ENCODE measurements at regions not wholly inside any gene's neighbourhood (a gene's known extent, or its start where the extent isn't known, plus 50 kb on each side); places are given as distances from the start of the nearest gene placed in this dataset.

GRCh38 chr2:150917961-150918713, 343.5 kb downstream of the RBM43 start:
- Histone ChIP-seq H3K79me2 (ENCODE audit: low read length) (no peaks in the 10 kb centered on the region), H3K9ac (ENCODE audit: low read length) (no peak overlapping the region), H3K27me3 (ENCODE audit: low read length) (no peaks in the 10 kb centered on the region), H3K4me1 (ENCODE audit: insufficient read depth, low read length) (peaks cover 12% of the 10 kb centered on the region), H3K4me2 (ENCODE audit: low read length) (no peak overlapping the region), H3K36me3 (ENCODE audit: low read depth, low read length) (no peaks in the 10 kb centered on the region), H3K9me2 (replicated peaks; ENCODE audit: low read length) (no peaks in the 10 kb centered on the region), H3K4me3 (ENCODE audit: low read length) (no peak overlapping the region), H4K20me1 (ENCODE audit: low read length) (no peaks in the 10 kb centered on the region), H3F3A (ENCODE audit: low read length, unreplicated experiment) (no peaks in the 10 kb centered on the region), H3K9me3 (ENCODE audit: low read length) (no peaks in the 10 kb centered on the region), H3K27ac (ENCODE audit: low read length) (no peak overlapping the region), H2AFZ (ENCODE audit: low read length) (no peak overlapping the region)
- TF ChIP-seq EZH2 (IDR thresholded peaks at IDR 0.05; ENCODE audit: low read length, unreplicated experiment) = no peak
- TF ChIP-seq CTCF (conservative IDR thresholded peaks at IDR 0.05; ENCODE audit: low read depth, low read length) = no peak
- no peak for TF ChIP-seq EZH2phosphoT487 (IDR thresholded peaks at IDR 0.05; ENCODE audit: borderline replicate concordance, low read length)
- intact Hi-C loops (cut with micrococcal nuclease) = no loop called here
- no TSS peak for BruUV-seq (replicated peaks)
- DNase-seq = no peak
- ChIA-PET CTCF (no interaction called here), POLR2A (ENCODE audit: unreplicated experiment) (no interaction called here)
- ATAC-seq = no peak

- no peak overlapping the region for H3K9ac ChIP-seq (ENCODE audit: low read length)
- H3K4me3 ChIP-seq (ENCODE audit: low read length) = peak overlapping the region; percentile 28; the same call in 1 of the 2 replicates
- CTCF ChIA-PET = no interaction called here
- TF ChIP-seq CTCF (conservative IDR thresholded peaks at IDR 0.05; ENCODE audit: low read depth, low read length) = no peak
- H3F3A ChIP-seq (ENCODE audit: low read length, unreplicated experiment) = no peaks in the 10 kb centered on the region
- BruUV-seq (replicated peaks) = no TSS peak
- POLR2A ChIA-PET (ENCODE audit: unreplicated experiment) = no interaction called here
- no peaks in the 10 kb centered on the region for H3K27me3 ChIP-seq (ENCODE audit: low read length)
- H3K36me3 ChIP-seq (ENCODE audit: low read depth, low read length) = no peaks in the 10 kb centered on the region
- H3K9me3 ChIP-seq (ENCODE audit: low read length) = no peaks in the 10 kb centered on the region
- H3K4me1 ChIP-seq (ENCODE audit: insufficient read depth, low read length) = peaks cover 12% of the 10 kb centered on the region
- no peaks in the 10 kb centered on the region for H3K9me2 ChIP-seq (replicated peaks; ENCODE audit: low read length)
- DNase-seq (peak; percentile 87), ATAC-seq (peak; percentile 97)
- intact Hi-C loops (cut with micrococcal nuclease) = no loop called here
- H3K79me2 ChIP-seq (ENCODE audit: low read length) = no peaks in the 10 kb centered on the region
- peak overlapping the region; percentile 54 for H3K4me2 ChIP-seq (ENCODE audit: low read length)
- peak overlapping the region; percentile 44 for H3K27ac ChIP-seq (ENCODE audit: low read length)
- no peaks in the 10 kb centered on the region for H4K20me1 ChIP-seq (ENCODE audit: low read length)
- H2AFZ ChIP-seq (ENCODE audit: low read length) = no peak overlapping the region
These were observed 344.9 kb downstream of the RBM43 start for GRCh38 chr2:150916467-150917396.

Data from PC-3 (cell line).